Natural killer cell (primary cell): ENCODE measurements at regions not wholly inside any gene's neighbourhood (a gene's known extent, or its start where the extent isn't known, plus 50 kb on each side); places are given as distances from the start of the nearest gene placed in this dataset.

Source experiments
- ATAC-seq, 3 donors: fragments of 150-1000 bp in 2 of 3; fragments of 200-7000 bp in 1 of 3; cut with Tn5 transposase; 1 replicate in 1 of 3; 2 replicates in 2 of 3; pipeline ENCODE4 v1.10.0; 2021; ENCODE audit warnings: mild to moderate bottlenecking in 2 of 3, moderate library complexity in 2 of 3
- DNase-seq, 2 donors: peaks; one replicate each; pipeline versions ENCODE4 v3.0.0 to v3.0.0-alpha.2; 2013 to 2021; ENCODE audit warnings: mixed read lengths in 1 of 2
- H3K27ac ChIP-seq: one replicate; pipeline ENCODE4 v1.5.1; 2013; ENCODE audit warnings: mild to moderate bottlenecking, low read length
- H3K27me3 ChIP-seq: one replicate; pipeline ENCODE4 v1.6.1; 2013; ENCODE audit warnings: low read length; ENCODE audit not compliant: control insufficient read depth, insufficient read depth
- H3K36me3 ChIP-seq: one replicate; pipeline ENCODE4 v1.6.1; 2013; ENCODE audit warnings: low read length; ENCODE audit not compliant: control insufficient read depth, insufficient read depth
- H3K4me1 ChIP-seq: one replicate; pipeline ENCODE4 v1.6.1; 2013; ENCODE audit warnings: low read length; ENCODE audit not compliant: control insufficient read depth, insufficient read depth
- H3K4me3 ChIP-seq: one replicate; pipeline ENCODE4 v1.5.1; 2013; ENCODE audit warnings: low read length
- H3K9me3 ChIP-seq: one replicate; pipeline ENCODE4 v1.6.1; 2013; ENCODE audit warnings: low read length; ENCODE audit not compliant: control insufficient read depth, insufficient read depth
- H3K27ac Mint-ChIP-seq, 2 donors: one replicate each; pipeline ENCODE4 v1.8.0; 2022; ENCODE audit warnings: mild to moderate bottlenecking in 2 of 2, mixed read lengths in 2 of 2, moderate library complexity in 1 of 2
- H3K27me3 Mint-ChIP-seq, 2 donors: one replicate each; pipeline ENCODE4 v1.8.0; 2022; ENCODE audit warnings: low read depth in 2 of 2, mixed read lengths in 2 of 2
- H3K36me3 Mint-ChIP-seq: one replicate; pipeline ENCODE4 v1.8.0; 2022; ENCODE audit warnings: mixed read lengths
- H3K4me1 Mint-ChIP-seq, 2 donors: one replicate each; pipeline ENCODE4 v1.8.0; 2022; ENCODE audit warnings: mixed read lengths in 2 of 2
- H3K4me3 Mint-ChIP-seq: one replicate; pipeline ENCODE4 v1.8.0; 2022; ENCODE audit warnings: mild to moderate bottlenecking, moderate library complexity, mixed read lengths
- H3K9me3 Mint-ChIP-seq, 2 donors: one replicate each; pipeline ENCODE4 v1.8.0; 2022; ENCODE audit warnings: mixed read lengths in 2 of 2
- CTCF ChIP-seq: fragments of 200-600 bp; IDR thresholded peaks from one replicate; pipeline ENCODE4 v1.8.0; 2022; ENCODE audit warnings: antibody characterized with exemption
- WGBS: methylation state at CpG from one replicate; pipeline ENCODE4 v1.1.7; 2013; ENCODE audit warnings: missing lambda C conversion rate; ENCODE audit not compliant: insufficient coverage; 5-methylcytosine and 5-hydroxymethylcytosine counted together
- intact Hi-C: fragments of 100-400 bp; cut with micrococcal nuclease; formaldehyde crosslinking; loops from one replicate; pipeline ENCODE4 v1.14.2; 2022

DNA sequence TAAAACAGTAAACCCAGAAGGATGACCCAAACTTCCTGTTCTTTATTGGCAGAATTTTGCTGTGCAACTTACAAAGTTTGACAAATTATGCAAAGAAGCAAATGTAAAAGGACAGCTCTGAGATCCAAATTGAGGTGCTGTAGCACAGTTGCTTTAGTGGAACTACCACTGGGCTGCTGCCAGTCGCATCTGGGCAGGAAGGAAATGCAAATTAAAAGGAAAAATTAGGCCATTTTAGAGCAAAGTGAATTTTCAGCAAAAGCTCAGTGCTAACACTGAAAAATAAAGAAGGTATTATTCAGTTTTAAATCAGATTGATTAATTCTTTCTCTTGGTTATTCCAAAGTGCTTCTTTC is 104.5 kb downstream of the ZMAT3 start:
- Mint-ChIP-seq H3K4me3 (no peak overlapping the region), H3K4me1 (peaks cover 10 to 14% of the 10 kb centered on the region in 2 donors), H3K9me3 (no peaks in the 10 kb centered on the region), H3K27ac (no peak overlapping the region), H3K27me3 (no peaks in the 10 kb centered on the region), H3K36me3 (no peaks in the 10 kb centered on the region)
- H3K4me3 ChIP-seq = no peak overlapping the region
- H3K4me1 ChIP-seq = peaks cover 3% of the 10 kb centered on the region
- intact Hi-C loops = no loop called here
- DNase-seq = no peak
- no peak for ATAC-seq
- no peak overlapping the region for H3K27ac ChIP-seq
- H3K9me3 ChIP-seq = no peaks in the 10 kb centered on the region
- H3K27me3 ChIP-seq = no peaks in the 10 kb centered on the region
- H3K36me3 ChIP-seq = no peaks in the 10 kb centered on the region
- 8% methylated on average over 1 of the region's 1 CpG for WGBS
- no peak for TF ChIP-seq CTCF

DNA sequence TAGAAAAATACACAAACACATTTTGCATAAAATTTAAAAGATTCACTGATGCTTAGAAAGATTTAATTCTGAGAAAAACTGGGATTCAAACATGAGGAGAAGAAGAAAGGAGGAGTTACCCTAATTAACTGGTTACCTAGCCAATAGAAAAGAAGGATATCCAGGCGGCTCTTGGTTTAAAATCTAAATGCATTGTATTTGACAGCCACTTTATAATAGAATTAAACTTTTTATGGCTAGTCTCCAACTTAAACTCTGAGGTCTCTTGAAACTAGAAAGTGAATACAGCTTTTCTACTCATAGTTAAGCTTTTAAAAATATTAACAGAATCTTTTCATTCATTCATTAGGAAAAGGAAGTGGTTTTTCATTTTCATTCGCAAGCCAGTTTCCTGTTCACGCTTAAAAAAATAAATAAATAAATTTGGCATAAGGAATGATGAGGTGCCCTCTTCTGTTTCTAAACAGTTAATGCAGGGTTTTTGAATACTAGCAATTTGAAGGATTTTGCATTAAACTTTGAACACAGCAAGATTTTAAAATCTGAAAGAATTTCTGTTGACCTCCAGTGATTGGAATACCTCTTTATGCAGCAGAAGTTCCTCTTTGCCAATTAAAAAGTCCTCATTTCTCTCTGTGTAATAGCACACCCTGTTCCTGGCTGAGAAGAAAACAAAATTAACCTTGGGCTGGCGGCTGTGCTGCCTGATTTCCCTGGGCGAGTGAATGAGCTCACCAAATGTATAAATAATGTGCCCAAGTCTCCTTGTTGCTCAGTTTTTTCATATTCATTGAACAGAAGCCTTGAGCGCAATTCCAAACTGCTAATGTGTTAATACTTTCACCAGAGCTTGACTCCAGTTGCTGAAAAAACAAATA is 105.1 kb downstream of the ZMAT3 start:
- peak in 1 of 2 donors; percentile 3 for DNase-seq
- Mint-ChIP-seq H3K9me3 (no peaks in the 10 kb centered on the region), H3K4me3 (no peak overlapping the region), H3K27me3 (no peaks in the 10 kb centered on the region), H3K27ac (no peak overlapping the region), H3K4me1 (peaks cover 10 to 14% of the 10 kb centered on the region in 2 donors), H3K36me3 (no peaks in the 10 kb centered on the region)
- Histone ChIP-seq H3K27me3 (no peaks in the 10 kb centered on the region), H3K4me3 (no peak overlapping the region), H3K36me3 (no peaks in the 10 kb centered on the region), H3K9me3 (no peaks in the 10 kb centered on the region), H3K27ac (no peak overlapping the region), H3K4me1 (peaks cover 3% of the 10 kb centered on the region)
- no peak for TF ChIP-seq CTCF
- WGBS = 70% methylated on average over 3 of the region's 6 CpGs
- intact Hi-C loops = no loop called here
- no peak for ATAC-seq

- Histone ChIP-seq H3K27me3 (no peaks in the 10 kb centered on the region), H3K9me3 (no peaks in the 10 kb centered on the region), H3K36me3 (no peaks in the 10 kb centered on the region), H3K4me3 (no peak overlapping the region), H3K27ac (no peak overlapping the region), H3K4me1 (peaks cover 3% of the 10 kb centered on the region)
- Mint-ChIP-seq H3K4me1 (peaks cover 10 to 14% of the 10 kb centered on the region in 2 donors), H3K27me3 (no peaks in the 10 kb centered on the region), H3K9me3 (no peaks in the 10 kb centered on the region), H3K27ac (no peak overlapping the region), H3K36me3 (peaks cover 9% of the 10 kb centered on the region), H3K4me3 (no peak overlapping the region)
- DNase-seq (no peak), ATAC-seq (no peak)
- TF ChIP-seq CTCF = no peak
- WGBS = 61% methylated on average over 2 of the region's 4 CpGs
- intact Hi-C loops = no loop called here
Measured at GRCh38 chr3:178964551-178964950, 107.1 kb downstream of the ZMAT3 start.

DNA sequence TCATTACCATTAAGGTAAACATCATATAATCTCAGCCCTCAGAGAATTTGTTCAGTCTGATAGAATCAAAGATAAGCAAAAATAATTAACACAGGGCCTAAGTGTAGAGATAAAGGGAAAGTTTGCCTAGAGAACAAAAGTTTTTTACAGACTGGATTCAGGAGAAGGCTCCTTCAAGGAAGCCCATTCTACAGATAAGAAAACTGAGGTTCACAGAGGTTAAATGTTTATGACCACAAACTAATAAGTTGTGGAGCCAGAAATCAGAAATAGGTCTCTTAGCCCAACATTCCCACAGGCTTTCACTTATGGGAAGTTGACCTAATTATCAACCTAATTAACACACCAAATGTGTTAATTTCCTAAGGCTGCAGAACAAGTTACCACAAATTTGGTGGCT is 110.7 kb downstream of the ZMAT3 start:
- no peaks in the 10 kb centered on the region for H3K4me1 ChIP-seq
- Mint-ChIP-seq H3K4me3 (no peak overlapping the region), H3K4me1 (peaks cover 0 to under 1% of the 10 kb centered on the region in 2 donors), H3K27ac (no peak overlapping the region), H3K9me3 (no peaks in the 10 kb centered on the region), H3K36me3 (peaks cover 9% of the 10 kb centered on the region), H3K27me3 (no peaks in the 10 kb centered on the region)
- H3K36me3 ChIP-seq = no peaks in the 10 kb centered on the region
- no peak for TF ChIP-seq CTCF
- intact Hi-C loops = no loop called here
- DNase-seq (no peak), ATAC-seq (no peak)
- H3K4me3 ChIP-seq = no peak overlapping the region
- H3K27me3 ChIP-seq = no peaks in the 10 kb centered on the region
- H3K27ac ChIP-seq = no peak overlapping the region
- H3K9me3 ChIP-seq = no peaks in the 10 kb centered on the region
